ENCODE measurements at regions not wholly inside any gene's neighbourhood (a gene's known extent, or its start where the extent isn't known, plus 50 kb on each side); places are given as distances from the start of the nearest gene placed in this dataset.

DNA sequence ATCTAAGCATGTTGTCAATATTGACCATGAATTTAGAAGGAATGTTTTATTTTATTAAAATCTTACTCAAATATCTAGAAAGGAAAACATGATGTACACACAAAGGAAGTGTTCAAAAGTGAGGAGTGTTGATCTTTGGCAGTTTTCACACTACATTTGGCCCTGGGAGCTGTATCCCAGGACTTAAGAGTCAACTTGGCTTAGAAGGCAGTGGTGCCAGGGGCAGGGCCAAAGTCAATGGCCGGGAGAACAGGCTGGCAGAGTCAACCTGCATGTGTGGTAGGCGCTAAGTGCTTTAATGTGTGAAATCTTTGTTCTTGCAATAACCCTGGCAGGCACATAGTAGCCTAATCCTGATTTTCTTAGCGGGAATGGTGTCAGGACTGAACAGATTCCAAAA is 228.4 kb downstream of the TENT4A start:
- TF ChIP-seq, protein P1, sequence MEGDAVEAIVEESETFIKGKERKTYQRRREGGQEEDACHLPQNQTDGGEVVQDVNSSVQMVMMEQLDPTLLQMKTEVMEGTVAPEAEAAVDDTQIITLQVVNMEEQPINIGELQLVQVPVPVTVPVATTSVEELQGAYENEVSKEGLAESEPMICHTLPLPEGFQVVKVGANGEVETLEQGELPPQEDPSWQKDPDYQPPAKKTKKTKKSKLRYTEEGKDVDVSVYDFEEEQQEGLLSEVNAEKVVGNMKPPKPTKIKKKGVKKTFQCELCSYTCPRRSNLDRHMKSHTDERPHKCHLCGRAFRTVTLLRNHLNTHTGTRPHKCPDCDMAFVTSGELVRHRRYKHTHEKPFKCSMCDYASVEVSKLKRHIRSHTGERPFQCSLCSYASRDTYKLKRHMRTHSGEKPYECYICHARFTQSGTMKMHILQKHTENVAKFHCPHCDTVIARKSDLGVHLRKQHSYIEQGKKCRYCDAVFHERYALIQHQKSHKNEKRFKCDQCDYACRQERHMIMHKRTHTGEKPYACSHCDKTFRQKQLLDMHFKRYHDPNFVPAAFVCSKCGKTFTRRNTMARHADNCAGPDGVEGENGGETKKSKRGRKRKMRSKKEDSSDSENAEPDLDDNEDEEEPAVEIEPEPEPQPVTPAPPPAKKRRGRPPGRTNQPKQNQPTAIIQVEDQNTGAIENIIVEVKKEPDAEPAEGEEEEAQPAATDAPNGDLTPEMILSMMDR (IDR thresholded peaks at IDR 0.05; ENCODE audit: borderline replicate concordance, insufficient read depth, low read depth, low read length), result no peak
- no peak overlapping the region for H3K4me3 ChIP-seq (ENCODE audit: low read depth, low read length)

DNA sequence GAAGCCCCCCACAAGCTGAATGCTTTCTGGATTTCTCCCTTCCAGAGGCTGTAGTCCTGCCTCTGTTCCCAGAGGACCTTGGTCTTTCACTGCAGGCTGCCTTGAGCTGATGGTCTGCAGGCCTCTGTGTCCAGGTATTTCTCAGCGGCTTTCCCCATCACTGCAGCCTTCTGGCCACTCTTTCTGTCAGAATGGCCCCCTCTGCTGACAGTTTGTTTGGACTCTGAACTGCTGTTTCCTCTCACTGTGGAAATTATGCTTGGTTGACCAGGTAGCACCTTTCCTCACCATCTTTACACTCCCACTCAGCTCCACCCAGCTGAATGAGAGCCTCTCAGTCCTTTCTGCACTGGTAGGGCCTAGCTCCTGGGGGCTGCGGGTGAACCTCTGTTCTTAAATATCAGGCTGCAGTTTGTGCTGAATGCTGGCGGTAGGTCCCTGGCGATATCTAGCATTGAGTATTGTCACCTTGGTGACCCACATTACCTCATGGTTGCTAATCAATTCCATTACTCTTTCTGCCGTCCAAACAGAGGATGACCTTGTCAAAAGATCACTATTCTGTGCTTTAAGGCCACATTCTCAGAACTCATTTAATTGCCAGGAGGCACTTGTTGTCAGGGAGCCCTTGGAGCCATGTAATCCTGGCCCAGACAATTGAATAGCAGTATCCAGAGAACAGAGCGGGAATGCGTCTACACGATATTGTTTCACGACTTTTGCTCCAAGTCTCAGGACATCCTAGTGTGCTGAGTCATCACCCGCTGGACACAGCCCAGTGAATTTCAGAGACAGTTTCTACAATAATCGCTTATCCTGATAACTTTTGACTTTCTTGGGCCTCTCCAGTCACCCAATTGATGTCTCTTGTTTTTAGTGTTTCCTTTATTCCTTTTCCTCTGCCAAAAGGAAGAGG is 230.2 kb downstream of the TENT4A start:
- TF ChIP-seq, protein P1 (IDR thresholded peaks at IDR 0.05; ENCODE audit: borderline replicate concordance, insufficient read depth, low read depth, low read length), result no peak
- H3K4me3 ChIP-seq (ENCODE audit: low read depth, low read length), result no peak overlapping the region

DNA sequence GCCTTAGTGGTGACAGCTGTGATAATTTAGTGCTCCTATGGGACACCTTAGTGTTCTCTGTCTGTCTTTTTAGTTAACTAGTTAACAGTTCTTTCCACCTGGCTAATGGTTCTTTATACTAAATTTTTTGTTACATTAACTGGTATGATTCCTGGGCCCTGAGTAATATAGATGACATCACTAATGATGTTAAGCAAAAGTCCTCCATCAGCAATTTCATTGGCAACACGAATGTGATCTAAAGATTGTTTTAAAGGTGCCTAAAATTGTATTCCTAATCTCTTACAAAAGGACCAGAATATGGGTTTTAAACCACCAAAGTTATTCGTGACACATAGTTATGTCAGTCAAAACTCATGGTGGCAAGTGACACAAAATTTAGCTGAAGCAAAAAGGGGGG is 235.3 kb downstream of the TENT4A start:
- H3K4me3 ChIP-seq (ENCODE audit: low read depth, low read length), result no peak overlapping the region
- TF ChIP-seq, protein P1 (IDR thresholded peaks at IDR 0.05; ENCODE audit: borderline replicate concordance, insufficient read depth, low read depth, low read length), result no peak

DNA sequence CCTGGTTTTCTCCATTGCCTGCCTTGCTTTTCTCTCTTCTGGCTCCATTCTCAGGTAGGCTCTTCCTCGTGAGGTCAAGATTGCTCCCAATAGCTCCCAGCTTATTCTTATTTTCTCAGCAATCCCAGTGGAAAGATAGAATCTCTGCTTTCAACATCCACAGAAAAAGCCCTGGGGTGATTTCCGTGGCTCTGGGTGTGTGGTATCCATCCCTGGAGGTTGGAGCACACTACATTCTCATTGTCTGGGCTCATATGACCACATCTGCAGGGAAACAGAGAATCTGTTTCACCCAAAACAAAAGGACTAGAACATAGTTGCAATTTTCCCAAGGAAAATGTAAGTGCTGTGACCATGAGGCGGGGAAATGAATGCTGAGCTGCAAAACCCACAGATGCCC is 236.0 kb downstream of the TENT4A start:
- TF ChIP-seq, protein P1 (IDR thresholded peaks at IDR 0.05; ENCODE audit: borderline replicate concordance, insufficient read depth, low read depth, low read length), result no peak

DNA sequence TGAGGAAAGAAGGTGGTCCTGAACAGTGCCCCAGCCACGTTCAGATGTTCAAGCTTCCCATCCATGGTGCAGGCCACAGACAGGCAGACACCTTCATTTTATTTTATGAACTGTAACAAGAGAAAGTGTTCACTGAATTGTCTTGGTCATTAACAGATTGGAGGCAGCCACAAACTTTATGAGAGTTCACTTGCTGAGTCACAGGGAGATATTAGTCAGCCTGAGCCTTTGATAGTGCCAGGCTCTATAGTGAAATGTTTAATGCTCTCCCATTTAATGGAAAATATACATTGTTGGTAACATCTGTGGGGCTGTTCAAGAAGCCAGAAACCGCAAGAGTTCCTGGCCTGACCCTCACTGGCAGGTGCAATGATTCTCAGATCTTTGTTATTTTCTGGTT is 237.0 kb downstream of the TENT4A start:
- no peak overlapping the region for H3K4me3 ChIP-seq (ENCODE audit: low read depth, low read length)
- TF ChIP-seq, protein P1 (IDR thresholded peaks at IDR 0.05; ENCODE audit: borderline replicate concordance, insufficient read depth, low read depth, low read length), result no peak

More for the DNA sequence above, 236.0 kb downstream of the TENT4A start:
- H3K4me3 ChIP-seq (ENCODE audit: low read depth, low read length), result no peak overlapping the region

DNA sequence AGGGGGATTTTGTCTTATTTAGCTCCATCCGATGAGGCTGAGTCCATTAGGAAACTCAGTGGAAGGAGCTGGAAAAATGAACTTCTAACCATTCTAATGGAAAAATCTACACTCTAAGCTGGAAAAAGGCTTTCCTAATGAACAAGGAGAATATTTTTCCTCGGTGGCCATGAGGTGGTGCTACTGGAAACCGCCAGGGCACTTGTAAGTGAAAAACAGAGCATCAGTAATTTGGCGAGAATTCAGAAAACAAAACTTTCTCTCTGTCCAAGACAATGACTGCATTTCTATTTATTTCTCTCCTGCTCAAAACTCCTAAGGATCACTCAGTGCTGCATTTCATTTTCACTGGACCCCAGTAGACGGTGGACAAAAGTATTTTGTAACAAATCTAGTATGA is 237.6 kb downstream of the TENT4A start:
- TF ChIP-seq, protein P1 (IDR thresholded peaks at IDR 0.05; ENCODE audit: borderline replicate concordance, insufficient read depth, low read depth, low read length), result no peak
- no peak overlapping the region for H3K4me3 ChIP-seq (ENCODE audit: low read depth, low read length)

DNA sequence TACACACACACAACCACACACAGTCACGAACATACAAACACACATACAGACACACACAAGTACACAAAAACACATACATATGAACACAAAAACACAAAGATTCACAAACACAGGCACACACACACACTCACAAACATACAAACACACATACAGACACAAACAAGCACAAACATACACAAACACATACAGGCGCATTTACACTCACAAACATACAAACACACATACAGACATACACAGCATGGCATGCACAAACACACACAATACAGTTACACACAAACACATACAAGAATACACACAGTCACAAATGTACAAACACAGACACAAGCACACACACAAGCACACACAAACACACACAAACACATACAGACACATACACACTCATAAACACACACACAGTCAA is 247.9 kb downstream of the TENT4A start:
- no peak overlapping the region for H3K4me3 ChIP-seq (ENCODE audit: low read depth, low read length)
- TF ChIP-seq, protein P1 (IDR thresholded peaks at IDR 0.05; ENCODE audit: borderline replicate concordance, insufficient read depth, low read depth, low read length), result no peak
